Prostate gland (tissue), 2 donors: ENCODE measurements at regions not wholly inside any gene's neighbourhood (a gene's known extent, or its start where the extent isn't known, plus 50 kb on each side); places are given as distances from the start of the nearest gene placed in this dataset.

Source experiments
- CTCF ChIP-seq, 4 experiments: fragments of 200-600 bp in 2 of 4; fragments of 450-650 bp in 2 of 4; sonication (generic) in 2 of 4; IDR thresholded peaks; 1 replicate in 3 of 4; 2 replicates in 1 of 4; pipeline ENCODE4 v1.5.1; 2016 to 2019; ENCODE audit warnings: antibody characterized with exemption in 4 of 4, mild to moderate bottlenecking in 2 of 4, moderate library complexity in 2 of 4
- POLR2AphosphoS5 ChIP-seq: sonication (generic); formaldehyde crosslinking; IDR thresholded peaks from one replicate; pipeline ENCODE4 v1.6.1; 2017; ENCODE audit warnings: antibody characterized with exemption

DNA sequence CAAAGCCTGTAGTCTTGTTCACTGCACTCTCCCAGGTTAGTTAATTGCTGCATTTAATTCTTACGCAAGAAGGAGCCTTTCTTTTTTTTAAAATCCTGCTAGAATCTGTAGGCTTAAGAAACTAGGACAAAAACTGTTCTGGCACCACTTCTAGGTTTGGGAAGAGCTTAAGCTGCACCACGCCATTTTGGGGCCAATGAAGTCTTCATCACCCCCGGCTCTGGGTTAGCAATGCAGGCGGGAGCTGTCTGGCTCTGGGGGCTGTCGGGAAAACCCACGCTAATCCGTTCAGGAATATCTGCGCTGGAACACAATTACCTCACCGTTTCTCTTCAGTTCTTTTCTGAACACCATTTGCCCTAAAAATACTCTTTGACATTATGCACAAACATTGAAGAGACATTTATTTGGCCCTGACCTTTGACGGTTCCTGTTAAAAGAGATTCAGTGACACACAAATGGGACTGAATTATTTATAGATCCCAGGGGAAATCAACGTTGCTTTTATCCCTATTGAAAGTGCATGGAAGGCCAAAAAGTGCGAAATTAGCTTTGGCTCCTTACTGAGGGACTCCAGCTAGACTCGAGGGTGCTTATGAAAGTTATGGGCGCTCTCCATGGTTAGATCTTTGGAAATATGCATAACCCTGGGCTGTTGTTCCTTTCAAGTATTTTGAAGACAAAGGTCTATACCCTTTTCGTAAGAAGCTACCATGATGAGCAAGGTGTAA, 249.2 kb downstream of the HAPSTR1 start:
- TF ChIP-seq POLR2AphosphoS5 (no peak), CTCF (IDR thresholded peaks at IDR 0.05) (no peak)
